Upper lobe of left lung (tissue), 4 donors: ENCODE measurements at regions not wholly inside any gene's neighbourhood (a gene's known extent, or its start where the extent isn't known, plus 50 kb on each side); places are given as distances from the start of the nearest gene placed in this dataset.

Experiments used
- POLR2A ChIP-seq, 4 donors: fragments of 450-650 bp; IDR thresholded peaks; one replicate each; pipeline ENCODE4 v1.5.1; 2016 to 2017; ENCODE audit warnings: antibody characterized with exemption in 4 of 4, mild to moderate bottlenecking in 2 of 4
- TF ChIP-seq, protein P1 (sequence below), 6 experiments: fragments of 450-650 bp in 4 of 6; fragments of 200-600 bp in 2 of 6; sonication (generic) in 2 of 6; IDR thresholded peaks; one replicate each; pipeline ENCODE4 v1.5.1; 2016 to 2019; ENCODE audit warnings: antibody characterized with exemption in 6 of 6

DNA sequence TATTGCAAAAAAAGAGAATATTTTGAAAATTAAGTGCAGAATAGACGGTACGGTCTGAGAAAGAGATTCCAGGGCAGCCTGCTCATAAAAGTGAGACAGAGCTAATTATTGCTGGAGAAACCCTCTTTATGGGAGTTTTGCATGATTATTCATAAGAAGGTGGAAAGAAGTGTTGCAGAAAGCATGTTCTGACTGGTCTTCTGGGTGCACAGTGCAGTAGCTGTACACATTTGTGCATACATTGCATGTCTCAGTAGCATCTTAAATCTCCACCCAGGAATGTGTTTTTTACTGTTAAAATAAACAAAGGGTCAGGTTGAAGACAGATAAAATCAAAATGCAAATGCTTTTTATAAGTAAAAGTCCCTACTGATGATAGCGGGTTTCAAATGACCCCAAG, 1813.6 kb upstream of the DEFB115 start:
- TF ChIP-seq, protein P1, sequence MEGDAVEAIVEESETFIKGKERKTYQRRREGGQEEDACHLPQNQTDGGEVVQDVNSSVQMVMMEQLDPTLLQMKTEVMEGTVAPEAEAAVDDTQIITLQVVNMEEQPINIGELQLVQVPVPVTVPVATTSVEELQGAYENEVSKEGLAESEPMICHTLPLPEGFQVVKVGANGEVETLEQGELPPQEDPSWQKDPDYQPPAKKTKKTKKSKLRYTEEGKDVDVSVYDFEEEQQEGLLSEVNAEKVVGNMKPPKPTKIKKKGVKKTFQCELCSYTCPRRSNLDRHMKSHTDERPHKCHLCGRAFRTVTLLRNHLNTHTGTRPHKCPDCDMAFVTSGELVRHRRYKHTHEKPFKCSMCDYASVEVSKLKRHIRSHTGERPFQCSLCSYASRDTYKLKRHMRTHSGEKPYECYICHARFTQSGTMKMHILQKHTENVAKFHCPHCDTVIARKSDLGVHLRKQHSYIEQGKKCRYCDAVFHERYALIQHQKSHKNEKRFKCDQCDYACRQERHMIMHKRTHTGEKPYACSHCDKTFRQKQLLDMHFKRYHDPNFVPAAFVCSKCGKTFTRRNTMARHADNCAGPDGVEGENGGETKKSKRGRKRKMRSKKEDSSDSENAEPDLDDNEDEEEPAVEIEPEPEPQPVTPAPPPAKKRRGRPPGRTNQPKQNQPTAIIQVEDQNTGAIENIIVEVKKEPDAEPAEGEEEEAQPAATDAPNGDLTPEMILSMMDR (IDR thresholded peaks at IDR 0.05) = no peak
- no peak for TF ChIP-seq POLR2A (IDR thresholded peaks at IDR 0.05)
